ENCODE measurements at regions not wholly inside any gene's neighbourhood (a gene's known extent, or its start where the extent isn't known, plus 50 kb on each side); places are given as distances from the start of the nearest gene placed in this dataset.

DNA sequence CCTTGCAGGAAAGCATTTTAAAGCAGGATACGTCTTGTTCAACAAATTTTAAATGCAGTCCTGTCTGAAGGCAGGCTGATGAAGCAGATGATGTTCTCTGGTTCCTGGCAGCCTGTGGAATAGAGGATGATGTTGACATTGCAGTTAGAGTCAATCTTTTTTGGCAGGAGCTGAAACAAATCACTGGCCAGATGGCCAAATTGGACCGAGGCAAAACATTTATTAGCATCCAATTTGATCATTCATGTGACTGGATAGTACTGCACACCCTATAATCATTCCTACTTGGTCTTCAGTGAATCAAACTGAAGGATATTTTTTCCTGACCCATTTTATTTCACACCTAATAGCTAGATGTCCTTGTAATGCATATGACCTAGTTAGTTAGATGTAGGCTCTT is 172.2 kb upstream of the SLC10A2 start:
- no peak for TF ChIP-seq POLR2A (IDR thresholded peaks at IDR 0.05)
- TF ChIP-seq, protein P1, sequence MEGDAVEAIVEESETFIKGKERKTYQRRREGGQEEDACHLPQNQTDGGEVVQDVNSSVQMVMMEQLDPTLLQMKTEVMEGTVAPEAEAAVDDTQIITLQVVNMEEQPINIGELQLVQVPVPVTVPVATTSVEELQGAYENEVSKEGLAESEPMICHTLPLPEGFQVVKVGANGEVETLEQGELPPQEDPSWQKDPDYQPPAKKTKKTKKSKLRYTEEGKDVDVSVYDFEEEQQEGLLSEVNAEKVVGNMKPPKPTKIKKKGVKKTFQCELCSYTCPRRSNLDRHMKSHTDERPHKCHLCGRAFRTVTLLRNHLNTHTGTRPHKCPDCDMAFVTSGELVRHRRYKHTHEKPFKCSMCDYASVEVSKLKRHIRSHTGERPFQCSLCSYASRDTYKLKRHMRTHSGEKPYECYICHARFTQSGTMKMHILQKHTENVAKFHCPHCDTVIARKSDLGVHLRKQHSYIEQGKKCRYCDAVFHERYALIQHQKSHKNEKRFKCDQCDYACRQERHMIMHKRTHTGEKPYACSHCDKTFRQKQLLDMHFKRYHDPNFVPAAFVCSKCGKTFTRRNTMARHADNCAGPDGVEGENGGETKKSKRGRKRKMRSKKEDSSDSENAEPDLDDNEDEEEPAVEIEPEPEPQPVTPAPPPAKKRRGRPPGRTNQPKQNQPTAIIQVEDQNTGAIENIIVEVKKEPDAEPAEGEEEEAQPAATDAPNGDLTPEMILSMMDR (IDR thresholded peaks at IDR 0.05) = no peak
